Neural progenitor cell (in vitro differentiated cells): ENCODE measurements at regions not wholly inside any gene's neighbourhood (a gene's known extent, or its start where the extent isn't known, plus 50 kb on each side); places are given as distances from the start of the nearest gene placed in this dataset.

ENCODE experiments used
- CTCF ChIP-seq: fragments of 200-600 bp; sonication (generic); IDR thresholded peaks from 2 replicates; pipeline ENCODE4 v1.5.1; 2017; ENCODE audit warnings: antibody characterized with exemption, mild to moderate bottlenecking
- EZH2 ChIP-seq: fragments of 200-600 bp; sonication (generic); IDR thresholded peaks from 2 replicates; pipeline ENCODE4 v1.6.1; 2017; ENCODE audit warnings: antibody characterized with exemption, mild to moderate bottlenecking, moderate library complexity
- EZH2phosphoT487 ChIP-seq: fragments of 200-600 bp; sonication (generic); IDR thresholded peaks from 2 replicates; pipeline ENCODE4 v1.6.1; 2017; ENCODE audit warnings: antibody characterized with exemption

GRCh38 chr1:81157686-81158085 is 643.0 kb upstream of the ADGRL2 start:
- TF ChIP-seq CTCF, result no peak
- TF ChIP-seq EZH2phosphoT487, result no peak
- TF ChIP-seq EZH2, result no peak
